Right ventricle myocardium inferior (tissue), 1 donor: ENCODE measurements at regions not wholly inside any gene's neighbourhood (a gene's known extent, or its start where the extent isn't known, plus 50 kb on each side); places are given as distances from the start of the nearest gene placed in this dataset.
A peak's percentile ranks its signal among the peaks of the same experiment; 100 is the strongest.

Experiments used
- ATAC-seq: fragments of 200-7000 bp; cut with Tn5 transposase; one replicate; pipeline ENCODE4 v1.9.1; 2020; ENCODE audit warnings: mild to moderate bottlenecking, moderate library complexity
- DNase-seq: peaks from one replicate; pipeline ENCODE4 v3.0.0; 2021; ENCODE audit errors: missing footprints
- intact Hi-C: fragments of 100-400 bp; cut with DNase I; formaldehyde crosslinking; loops from one replicate; pipeline ENCODE4 v1.11.0; 2022
- donor health status: DM: no; HTN: yes; CAD: no; lungs with severe emphysema.

DNA sequence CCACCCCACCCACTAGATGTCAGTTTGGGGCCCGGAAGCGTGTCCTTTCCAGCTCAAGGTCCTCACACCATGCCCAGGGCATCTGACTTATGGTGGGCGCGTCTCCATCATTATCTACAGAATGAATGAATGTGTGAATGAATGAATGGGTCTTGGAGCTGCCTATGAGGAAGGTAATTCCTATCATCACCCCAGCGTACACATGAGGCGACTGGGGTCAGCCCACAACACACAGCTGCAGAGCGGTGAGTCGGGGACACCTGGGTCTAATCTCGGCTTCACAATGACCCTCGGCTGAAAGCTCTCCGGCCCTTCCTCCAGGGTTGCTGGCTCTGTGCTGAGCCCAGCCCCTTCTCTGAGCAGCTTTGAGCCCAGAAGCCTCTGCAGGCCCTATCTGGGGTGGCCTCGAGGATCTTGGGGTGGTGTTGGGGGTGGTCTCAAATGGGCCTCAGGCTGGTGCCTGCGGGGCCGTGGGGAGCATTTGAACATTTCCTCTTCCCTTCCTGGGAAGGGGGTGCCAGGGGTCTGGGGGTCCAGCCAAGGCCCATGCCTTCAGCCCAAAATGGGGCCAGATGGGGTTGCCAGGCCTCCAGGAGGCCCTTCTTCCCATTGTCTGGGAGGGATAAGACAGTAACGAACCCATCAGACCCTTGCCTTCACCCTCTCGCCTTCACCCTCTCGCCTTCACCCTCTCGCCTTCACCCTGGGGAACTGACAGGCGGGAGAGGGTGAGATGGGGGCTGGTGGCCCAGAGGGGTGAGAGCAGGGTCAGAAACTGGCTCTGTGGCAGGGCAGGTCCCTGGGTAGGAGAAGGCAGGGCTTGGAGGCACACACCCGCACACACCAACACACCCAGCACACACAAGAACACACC, 82.4 kb downstream of the MYEOV start:
- no peak for ATAC-seq

DNA sequence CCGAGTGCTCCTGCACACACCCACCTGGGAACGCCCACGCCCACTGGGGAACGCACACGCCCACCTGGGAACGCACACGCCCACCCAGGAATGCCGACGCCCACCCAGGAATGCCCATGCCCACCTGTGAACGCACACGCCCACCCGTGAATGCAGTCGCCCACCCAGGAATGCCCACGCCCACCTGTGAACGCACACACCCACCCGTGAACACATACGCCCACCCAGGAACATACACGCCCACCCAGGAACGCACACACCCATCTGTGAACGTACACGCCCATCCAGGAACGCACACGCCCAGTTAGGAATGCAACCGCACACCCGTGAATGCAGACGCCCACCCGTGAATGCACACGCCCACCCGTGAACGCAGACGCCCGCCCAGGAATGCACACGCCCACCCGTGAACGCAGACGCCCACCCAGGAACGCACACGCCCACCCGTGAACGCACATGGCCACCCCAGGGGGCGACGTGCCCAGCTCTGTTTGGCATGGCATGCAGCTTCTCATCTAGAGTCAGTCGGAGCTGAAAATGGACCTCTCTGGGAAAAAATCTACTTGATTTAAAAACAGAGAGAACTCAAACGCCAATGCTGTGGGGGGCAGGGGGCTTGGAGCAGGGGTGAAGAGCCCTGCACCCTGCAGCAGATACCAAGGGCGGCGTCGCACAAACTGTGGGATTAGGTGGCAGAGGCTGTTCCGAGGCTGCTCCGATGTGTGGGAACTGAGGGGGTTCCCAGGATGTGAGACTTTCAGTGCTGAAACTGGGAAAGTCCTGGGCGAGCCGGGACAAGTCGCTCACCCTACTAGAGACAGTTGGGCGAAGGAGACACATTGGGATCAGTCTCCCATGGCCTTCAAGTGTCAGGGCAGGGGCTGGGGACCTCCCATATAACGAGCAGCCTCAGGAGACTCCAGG, 83.3 kb downstream of the MYEOV start:
- no peak for DNase-seq
- intact Hi-C loops = no loop called here
- ATAC-seq = no peak

More for the DNA sequence above, 82.4 kb downstream of the MYEOV start:
- intact Hi-C loops = no loop called here
- DNase-seq = no peak

DNA sequence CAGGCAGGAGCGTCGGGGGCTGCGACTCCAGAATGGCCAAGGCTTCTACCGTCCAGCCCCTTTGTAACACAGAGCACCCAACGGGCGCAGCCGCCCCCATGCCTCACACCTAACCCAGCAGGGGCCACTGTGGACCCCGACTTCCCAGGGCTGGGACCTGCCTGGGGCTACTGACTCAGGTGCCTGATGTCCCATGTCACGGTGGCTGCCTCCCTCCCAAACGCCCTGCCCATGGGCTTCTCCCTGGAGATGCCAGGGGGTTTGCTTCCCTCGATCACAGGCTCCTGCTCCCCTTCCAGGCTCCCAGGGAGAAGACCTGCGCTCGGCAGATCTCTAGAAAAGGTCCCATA, 84.0 kb downstream of the MYEOV start:
- DNase-seq (no peak), ATAC-seq (no peak)
- intact Hi-C loops = no loop called here

DNA sequence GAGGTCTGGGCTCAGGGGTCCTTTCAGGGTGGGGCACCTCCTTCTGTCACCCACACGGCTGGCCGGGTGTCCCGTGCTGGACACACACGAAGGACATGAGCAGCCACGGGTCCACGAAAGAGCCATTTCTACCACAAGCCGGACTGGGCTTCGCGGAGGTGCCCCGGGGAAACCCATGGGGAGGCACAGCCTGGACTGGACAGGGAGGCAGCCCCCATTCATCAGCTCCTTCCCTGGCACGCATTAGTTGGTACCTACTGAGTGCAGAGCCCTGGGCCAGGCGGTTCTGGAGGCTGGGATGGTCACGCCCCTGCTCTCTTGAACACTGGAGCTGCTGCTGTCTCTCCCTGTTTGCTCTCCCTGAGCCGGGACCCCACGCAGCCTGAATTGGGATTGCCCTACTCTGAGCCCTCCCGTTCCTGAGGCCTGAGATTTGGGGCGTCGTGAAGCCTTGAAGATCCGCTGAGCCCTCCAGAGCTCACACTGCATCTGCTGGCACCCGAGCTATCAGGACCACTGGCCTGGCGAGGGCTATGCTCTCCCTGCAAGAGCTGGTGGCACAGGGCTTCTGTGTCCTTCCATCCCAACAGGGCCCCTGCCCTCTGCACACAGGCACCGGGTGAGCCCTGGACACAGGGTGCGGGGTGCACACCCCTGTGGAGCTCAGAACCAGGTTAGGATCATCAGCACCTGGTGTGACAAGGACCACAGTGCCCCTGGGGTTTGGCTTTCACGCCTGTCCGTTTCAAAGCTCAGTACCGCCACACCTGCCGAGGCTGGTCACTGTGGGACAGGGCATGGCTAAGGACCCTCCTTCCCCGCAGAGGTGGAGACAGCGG, 84.6 kb downstream of the MYEOV start:
- intact Hi-C loops = no loop called here
- DNase-seq (no peak), ATAC-seq (no peak)

DNA sequence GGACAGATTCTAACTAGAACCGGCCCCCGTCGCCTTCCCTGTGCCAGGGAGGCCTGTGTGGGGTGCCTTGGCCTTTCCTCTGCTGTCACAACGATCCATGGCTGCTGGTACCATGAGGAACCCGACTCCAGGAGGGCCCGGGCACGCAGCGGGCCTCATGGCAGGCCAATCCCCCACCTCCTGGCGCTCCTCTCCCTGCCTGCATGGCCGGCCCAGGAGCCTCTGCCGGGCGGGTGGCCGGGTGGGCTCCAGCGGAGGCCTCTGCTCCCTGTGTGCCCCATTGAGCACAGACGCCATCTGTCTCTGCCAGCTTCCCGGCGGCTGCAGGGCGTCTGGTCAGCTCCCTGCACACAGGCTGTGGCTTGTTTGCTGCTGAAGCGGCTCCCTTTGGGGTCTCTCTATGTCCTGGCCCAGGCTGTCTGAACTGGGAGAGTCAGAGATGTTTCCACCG, 86.5 kb downstream of the MYEOV start:
- intact Hi-C loops = no loop called here
- ATAC-seq (no peak), DNase-seq (no peak)

DNA sequence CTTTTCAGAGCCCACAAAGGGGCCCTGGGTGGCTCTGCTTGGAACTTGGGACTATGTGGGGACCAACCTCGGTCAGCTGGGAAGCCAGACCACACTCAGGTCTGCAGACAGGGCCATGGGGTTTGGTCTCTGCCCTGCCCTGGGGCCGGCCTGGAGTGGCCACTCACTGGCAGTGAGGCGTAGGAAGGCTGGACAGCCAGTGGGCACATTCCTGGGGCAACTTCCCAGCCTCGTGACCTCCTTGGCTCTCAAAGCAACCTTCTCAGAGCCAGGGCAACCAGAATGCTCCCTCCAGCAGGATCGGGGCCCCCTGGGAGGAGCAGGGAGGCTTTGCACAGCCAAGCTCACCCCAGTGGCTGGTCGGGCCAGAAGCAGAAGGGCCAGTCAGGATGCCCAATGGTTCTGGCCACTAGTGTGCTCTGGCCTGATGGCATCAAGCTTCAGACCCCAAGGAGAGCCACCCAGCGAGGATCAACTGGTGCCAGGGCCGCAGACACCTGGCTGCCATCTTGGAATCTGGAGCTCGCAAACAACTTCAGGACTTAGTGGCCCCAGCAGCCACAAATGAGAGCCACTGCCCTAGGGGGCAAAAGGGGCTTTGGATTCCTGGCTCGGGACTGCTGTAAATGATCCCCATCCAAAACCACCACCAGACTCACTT, 87.1 kb downstream of the MYEOV start:
- DNase-seq = no peak
- ATAC-seq = no peak
- intact Hi-C loops = no loop called here

DNA sequence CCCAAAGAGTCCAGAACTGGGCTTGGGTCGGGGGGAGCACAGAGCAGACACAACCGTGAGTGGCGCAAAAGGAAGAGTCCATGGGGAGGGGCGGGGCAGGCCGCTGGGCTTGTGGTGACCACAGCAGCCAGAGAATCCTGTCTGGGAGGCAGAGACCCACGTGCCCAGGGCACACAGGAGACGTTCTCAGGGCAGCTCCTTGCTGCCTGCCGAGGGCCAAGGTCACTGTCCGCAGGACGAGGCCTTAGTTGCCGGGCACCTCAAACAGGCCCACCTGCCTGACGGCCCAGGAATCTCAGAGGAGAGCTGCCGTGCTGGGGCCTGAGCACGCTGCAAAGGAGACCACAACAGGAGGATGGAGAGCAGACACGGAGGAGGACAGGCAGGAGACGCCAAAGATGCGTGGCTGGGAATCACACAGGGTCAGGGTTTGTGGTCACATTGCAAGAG, 87.8 kb downstream of the MYEOV start:
- no peak for ATAC-seq
- no peak for DNase-seq

DNA sequence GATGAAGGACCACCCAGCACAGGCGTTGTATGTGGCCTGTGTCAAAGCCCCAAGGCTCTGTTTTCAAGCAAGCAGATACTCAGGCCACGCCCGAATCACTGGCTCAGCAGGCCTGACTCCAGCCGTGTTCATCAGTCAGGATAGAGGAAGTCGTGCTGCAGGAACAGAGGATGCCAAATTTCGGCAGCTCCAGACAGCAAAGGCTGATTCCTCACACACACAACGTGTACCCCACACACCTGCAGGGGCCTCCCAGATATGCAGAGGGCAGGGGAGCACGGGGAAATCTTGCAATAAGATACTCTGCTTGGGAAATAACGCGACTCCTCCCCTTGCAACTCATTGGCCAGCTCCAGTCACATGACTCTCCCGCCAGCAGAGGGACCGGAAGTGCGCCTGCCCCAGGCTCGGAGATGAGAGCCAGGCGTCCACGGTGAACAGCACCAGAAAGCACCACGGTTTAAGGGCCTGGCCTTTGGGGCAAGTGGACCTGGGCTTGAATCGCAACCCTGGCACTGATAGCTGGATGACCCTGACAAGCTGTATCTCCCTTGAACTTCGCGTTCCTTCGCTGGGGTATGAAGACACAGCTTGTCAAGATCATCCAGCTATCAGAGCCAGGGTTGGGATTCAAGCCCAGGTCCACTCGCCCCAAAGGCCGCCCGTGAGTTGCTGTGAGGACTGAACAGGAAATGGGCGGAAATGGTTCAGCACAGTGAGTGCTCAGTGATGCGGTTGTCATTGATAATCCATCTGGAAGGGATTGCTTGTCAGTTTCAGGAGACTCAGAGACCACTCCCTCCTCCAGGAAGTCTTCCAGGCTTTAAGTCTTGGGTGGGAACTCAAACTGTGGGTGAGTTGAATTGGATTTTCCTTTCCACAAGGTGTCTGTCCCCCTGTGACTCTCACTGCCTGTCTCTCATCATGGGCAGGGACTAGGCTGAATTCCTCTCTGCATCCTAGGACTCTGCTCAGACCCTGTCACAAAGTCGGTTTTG, 88.5 kb downstream of the MYEOV start:
- ATAC-seq = peak; percentile 53
- intact Hi-C loops = no loop called here

More for the DNA sequence above, 87.8 kb downstream of the MYEOV start:
- intact Hi-C loops = no loop called here

DNA sequence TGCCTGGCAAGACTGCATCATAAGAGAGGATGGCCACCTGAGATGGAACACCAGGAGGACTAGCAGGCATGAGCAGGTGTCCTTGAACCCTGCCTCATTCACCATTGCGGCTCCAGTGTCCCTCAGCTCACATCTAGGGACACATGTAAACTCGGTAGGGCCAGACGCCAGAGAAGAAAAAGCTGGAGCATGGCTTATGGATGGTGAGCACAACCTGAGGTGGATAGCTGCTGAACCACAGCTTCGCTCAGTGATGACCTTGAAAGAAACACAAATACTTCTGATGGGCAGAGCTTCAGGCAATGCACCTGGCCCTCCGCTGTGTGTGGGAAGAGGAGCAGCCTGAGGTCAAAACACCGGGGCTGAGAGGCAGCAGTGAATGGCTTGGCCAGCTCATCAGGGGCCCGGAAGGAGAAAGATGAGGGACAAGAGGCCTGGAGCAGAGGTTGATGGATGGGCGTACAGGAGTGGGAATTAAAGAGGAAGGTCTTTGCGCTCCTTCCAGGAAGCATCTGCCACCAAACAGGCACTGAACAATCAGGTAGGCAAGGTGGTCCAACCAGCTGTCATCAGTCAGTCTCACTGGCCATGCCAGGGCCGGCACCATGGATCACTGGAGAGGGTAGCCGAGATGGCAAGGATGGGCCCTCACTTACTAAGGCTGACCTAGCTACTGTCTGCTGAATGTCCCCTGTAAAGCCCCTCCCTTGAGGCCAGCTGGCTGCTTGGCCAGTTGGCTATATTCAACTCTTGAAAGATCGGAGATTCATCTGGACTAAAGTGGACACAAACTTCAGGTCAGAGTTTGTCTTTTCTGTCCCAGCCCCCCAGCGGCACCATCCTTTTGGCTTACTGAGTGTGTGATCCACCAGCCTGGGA, 89.7 kb downstream of the MYEOV start:
- ATAC-seq (no peak), DNase-seq (no peak)
- intact Hi-C loops = no loop called here

More for the DNA sequence above, 88.5 kb downstream of the MYEOV start:
- peak; percentile 82 for DNase-seq

DNA sequence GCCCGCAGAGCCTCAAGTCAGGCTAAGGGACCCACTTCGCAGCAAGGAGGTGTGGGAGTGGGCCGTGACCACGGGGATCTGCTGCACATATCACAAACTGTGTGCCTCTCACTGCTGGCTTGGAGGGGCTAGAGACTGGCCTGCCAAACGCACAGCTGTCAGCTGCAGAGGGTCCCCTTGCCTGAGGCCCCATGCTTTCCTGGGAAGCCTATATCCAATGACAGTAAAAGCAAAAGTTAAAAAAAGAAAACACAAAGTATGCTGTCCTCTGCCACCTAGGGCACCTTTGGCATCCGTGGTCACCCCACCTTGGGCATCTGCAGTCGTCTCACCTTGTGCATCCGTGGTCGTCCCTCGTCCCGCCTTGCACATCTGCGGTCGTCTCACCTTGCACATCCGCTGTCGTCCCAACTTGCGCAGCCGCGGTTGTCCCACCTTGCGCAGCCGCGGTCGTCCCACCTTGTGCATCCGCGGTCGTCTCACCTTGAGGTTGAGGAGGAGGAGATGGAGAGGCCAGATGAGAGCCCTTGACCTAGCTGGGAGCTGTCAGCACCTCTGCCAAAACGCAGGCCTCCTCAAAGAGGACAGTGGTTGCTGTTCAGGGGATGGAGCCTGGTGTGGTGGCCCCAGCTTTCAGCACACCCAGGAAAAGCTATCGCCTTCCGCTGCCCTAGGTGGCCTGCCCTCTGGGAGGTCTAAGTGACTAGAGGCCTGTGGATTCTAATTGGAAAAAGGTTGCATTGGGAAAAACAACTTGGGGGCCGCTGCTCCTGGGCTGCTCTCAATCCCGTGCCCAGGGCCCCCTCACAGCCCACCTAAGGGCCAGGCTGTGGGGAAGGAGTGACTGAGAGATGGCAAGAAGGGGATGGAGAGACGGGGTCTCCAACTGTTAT, 90.5 kb downstream of the MYEOV start:
- no peak for ATAC-seq
- intact Hi-C loops = no loop called here
- no peak for DNase-seq

DNA sequence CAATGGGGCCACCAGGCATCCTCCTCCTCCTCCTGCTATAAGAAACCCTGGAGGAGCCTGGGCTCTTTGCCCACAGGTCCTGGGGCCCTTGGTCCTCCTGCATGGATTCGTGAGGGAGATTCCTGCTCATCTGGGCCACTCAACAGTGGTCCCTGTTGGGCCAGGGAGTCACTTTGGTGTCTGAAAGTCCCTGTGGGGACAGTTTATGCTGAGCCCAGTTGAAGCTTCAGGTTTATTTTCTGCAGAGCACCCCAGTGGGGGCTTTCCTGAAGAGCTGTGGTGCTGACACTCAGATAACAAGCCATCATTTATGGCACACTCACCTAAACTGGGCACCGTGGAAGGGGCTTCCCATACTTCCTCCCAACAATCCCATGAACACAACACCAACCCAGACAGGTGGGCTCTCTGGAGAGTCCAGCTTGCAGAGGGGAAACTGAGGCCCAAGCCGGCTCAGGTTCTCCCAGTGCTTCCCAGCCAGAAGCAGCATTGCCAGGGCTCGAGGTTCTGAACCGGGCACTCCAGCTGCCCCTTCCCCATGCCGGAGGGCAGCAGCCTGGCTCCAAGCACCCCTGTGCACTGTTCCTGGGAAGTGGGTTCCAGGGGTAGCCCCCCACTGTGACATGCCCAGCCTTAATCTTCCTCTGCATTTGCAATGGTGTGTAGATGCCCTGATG, 91.3 kb downstream of the MYEOV start:
- DNase-seq (no peak), ATAC-seq (no peak)
- intact Hi-C loops = no loop called here

DNA sequence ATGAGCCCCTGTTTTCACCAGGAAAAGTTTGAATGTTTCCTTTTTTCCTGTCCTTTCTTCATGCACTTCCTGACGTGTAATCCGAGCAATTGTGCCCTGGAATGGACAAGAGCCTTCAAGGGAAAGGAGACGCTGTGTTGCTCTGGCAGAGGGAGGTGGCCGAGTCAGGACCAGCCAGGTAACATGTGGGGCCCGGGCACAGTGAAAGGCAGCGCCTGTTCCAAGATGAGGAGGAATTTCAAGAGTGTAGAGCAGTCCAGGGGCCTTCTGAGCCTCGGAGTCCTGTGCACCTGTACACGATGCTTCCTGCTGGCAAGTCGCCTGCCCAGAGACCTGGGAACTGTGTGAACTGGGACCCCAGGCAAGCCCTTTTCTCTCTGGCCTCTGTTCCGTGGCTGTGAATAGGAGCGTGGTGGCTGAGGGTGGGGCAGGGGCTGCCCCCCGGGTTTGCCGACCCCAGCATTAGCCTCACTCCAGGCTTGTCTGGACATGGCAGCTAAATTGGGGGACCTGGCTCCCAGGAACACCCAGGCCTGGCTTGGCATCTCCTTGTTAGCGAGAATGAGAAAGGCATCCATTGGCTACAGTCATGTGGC, 92.0 kb downstream of the MYEOV start:
- no peak for DNase-seq
- intact Hi-C loops = no loop called here
- no peak for ATAC-seq

DNA sequence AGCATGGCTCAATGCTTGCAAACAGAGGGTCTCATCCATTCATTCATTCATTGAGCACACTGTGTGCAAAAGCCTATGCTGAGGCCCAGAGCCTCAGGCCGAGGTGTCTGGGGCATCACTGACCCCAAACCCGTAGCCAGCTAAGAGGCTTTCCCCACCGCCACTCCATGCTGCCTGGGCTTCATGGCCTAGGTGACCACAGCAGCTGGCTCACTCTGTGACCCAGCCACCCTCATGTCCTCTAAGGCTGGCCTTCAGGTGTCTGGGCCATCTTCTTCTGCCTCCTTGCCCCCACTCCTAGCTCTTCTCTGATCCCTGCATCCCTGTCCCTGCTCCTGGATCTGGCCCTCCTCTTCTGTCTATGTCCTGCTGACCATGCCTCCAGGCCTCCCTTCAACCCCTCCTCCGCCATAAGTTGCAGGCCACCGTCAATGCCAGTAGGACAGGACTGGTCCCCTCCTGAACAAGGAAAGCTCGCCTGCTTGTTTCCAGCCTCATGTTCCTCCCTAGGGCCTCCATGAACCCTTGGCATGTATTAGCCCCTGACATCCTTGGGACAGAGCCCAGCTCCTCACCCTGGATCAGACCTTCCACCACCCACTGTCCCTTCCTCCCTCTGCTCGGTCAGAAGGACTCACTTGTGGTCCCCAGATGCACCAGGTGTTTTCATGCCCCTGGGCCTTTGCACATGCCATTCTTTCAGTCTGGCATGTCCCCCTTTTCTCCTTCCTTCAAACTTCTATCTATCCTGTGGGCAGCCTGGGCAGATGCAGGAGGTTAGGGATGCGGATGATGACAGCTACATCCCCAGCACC, 92.8 kb downstream of the MYEOV start:
- intact Hi-C loops = no loop called here
- ATAC-seq = no peak

DNA sequence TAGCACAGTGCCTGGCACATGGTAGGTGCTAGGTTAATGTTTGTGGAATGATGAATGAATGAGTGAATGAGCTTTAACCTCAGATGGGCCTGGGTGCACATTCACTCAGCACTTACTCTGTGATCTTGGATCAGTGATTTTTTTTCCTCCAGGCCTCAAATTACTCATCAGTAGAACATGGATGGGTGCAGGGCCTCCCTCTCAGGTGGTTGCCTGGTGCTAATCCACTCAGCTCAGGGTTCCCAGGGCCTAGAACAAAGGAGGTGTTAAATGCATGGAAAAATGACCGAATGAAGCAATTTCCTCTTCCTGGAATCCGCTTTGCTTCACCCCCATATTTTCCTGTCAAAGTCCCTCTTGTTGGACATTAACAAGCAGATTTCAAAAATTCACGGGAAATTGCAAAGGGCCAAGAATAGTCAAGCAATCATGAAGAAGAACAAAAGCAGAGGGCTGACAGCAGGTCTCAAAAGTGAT, 93.5 kb downstream of the MYEOV start:
- no peak for ATAC-seq
- no peak for DNase-seq
- intact Hi-C loops = no loop called here

More for the DNA sequence above, 92.8 kb downstream of the MYEOV start:
- DNase-seq = no peak
